Thyroid gland (tissue), 4 donors: ENCODE measurements at regions not wholly inside any gene's neighbourhood (a gene's known extent, or its start where the extent isn't known, plus 50 kb on each side); places are given as distances from the start of the nearest gene placed in this dataset.
"Not testable (repeated sequence)": the region's sequence is repeated elsewhere in the genome, so short reads cannot be mapped to it uniquely, and the experiment has no call there.

Experiments
- DNase-seq, 2 donors: peaks; one replicate each; pipeline ENCODE4 v3.0.0-alpha.2; 2019
- H3K27ac ChIP-seq, 3 donors: fragments of 200-600 bp; sonication (generic); 1 replicate in 2 of 3; 2 replicates in 1 of 3; pipeline ENCODE4 v1.5.1; 2016 to 2019; ENCODE audit warnings: mild to moderate bottlenecking in 1 of 3, moderate library complexity in 1 of 3
- H3K27me3 ChIP-seq: fragments of 200-600 bp; sonication (generic); one replicate; pipeline ENCODE4 v1.5.1; 2019
- H3K36me3 ChIP-seq, 2 donors: fragments of 200-600 bp; sonication (generic); one replicate each; pipeline ENCODE4 v1.5.1; 2016 to 2019
- H3K4me1 ChIP-seq, 2 donors: fragments of 200-600 bp; sonication (generic); one replicate each; pipeline ENCODE4 v1.5.1; 2017 to 2019
- H3K4me3 ChIP-seq, 3 donors: fragments of 200-600 bp; sonication (generic); replicated peaks in 1 of 3; 1 replicate in 2 of 3; 2 replicates in 1 of 3; pipeline ENCODE4 v1.5.1; 2016; ENCODE audit warnings: mild to moderate bottlenecking in 1 of 3
- H3K9me3 ChIP-seq: fragments of 200-600 bp; sonication (generic); one replicate; pipeline ENCODE4 v1.5.1; 2017
- CTCF ChIP-seq, 6 experiments: fragments of 200-600 bp in 3 of 6; fragments of 450-650 bp in 3 of 6; sonication (generic) in 3 of 6; IDR thresholded peaks; one replicate each; pipeline ENCODE4 v1.5.1; 2016 to 2019; ENCODE audit warnings: antibody characterized with exemption in 6 of 6, mild to moderate bottlenecking in 2 of 6, inconsistent platforms in 1 of 6, moderate library complexity in 1 of 6
- POLR2A ChIP-seq, 2 donors: fragments of 450-650 bp; IDR thresholded peaks; one replicate each; pipeline ENCODE4 v1.6.1; 2017; ENCODE audit warnings: antibody characterized with exemption in 2 of 2, mild to moderate bottlenecking in 2 of 2, moderate library complexity in 1 of 2
- WGBS, 2 donors: methylation state at CpG; one replicate each; pipeline ENCODE4 v1.1.5; 2017; 5-methylcytosine and 5-hydroxymethylcytosine counted together
- intact Hi-C: fragments of 100-400 bp; cut with DNase I; formaldehyde crosslinking; loops from one replicate; pipeline ENCODE4 v1.15.1; 2023

- TF ChIP-seq POLR2A (IDR thresholded peaks at IDR 0.05) = no peak
- no peak for TF ChIP-seq CTCF (IDR thresholded peaks at IDR 0.05)
Measured at GRCh38 chr11:57937431-57937830, 86.2 kb upstream of the OR9Q1 start.

GRCh38 chr11:57938351-57938750, 85.3 kb upstream of the OR9Q1 start:
- no peaks in the 10 kb centered on the region for H3K9me3 ChIP-seq
- TF ChIP-seq POLR2A (IDR thresholded peaks at IDR 0.05) = no peak
- TF ChIP-seq CTCF (IDR thresholded peaks at IDR 0.05) = no peak
- intact Hi-C loops = no loop called here
- DNase-seq = no peak
- H3K4me1 ChIP-seq = no peaks in the 10 kb centered on the region
- H3K36me3 ChIP-seq = no peaks in the 10 kb centered on the region
- no peaks in the 10 kb centered on the region for H3K27me3 ChIP-seq
- 71 to 77% methylated on average over 3 of the region's 3 CpGs for WGBS, 2 donors
- no peak overlapping the region for H3K4me3 ChIP-seq
- no peak overlapping the region for H3K27ac ChIP-seq

More at GRCh38 chr11:57937431-57937830, 86.2 kb upstream of the OR9Q1 start:
- no peak overlapping the region for H3K27ac ChIP-seq
- no peaks in the 10 kb centered on the region for H3K4me1 ChIP-seq
- intact Hi-C loops = no loop called here
- H3K9me3 ChIP-seq = no peaks in the 10 kb centered on the region
- no peak for DNase-seq
- H3K36me3 ChIP-seq = no peaks in the 10 kb centered on the region
- no peaks in the 10 kb centered on the region for H3K27me3 ChIP-seq
- no peak overlapping the region for H3K4me3 ChIP-seq
- WGBS, 2 donors = 43% methylated on average over 3 of the region's 3 CpGs

- Histone ChIP-seq H3K4me1 (no peaks in the 10 kb centered on the region), H3K4me3 (no peak overlapping the region), H3K27ac (no peak overlapping the region), H3K36me3 (no peaks in the 10 kb centered on the region), H3K9me3 (no peaks in the 10 kb centered on the region), H3K27me3 (no peaks in the 10 kb centered on the region)
- intact Hi-C loops = no loop called here
- TF ChIP-seq CTCF (IDR thresholded peaks at IDR 0.05) = no peak
- 78 to 82% methylated on average over 4 of the region's 4 CpGs for WGBS, 2 donors
- no peak for DNase-seq
Measured at GRCh38 chr11:57940044-57940756, 83.5 kb upstream of the OR9Q1 start.

- Histone ChIP-seq H3K4me1 (no peaks in the 10 kb centered on the region), H3K4me3 (no peak overlapping the region), H3K27me3 (no peaks in the 10 kb centered on the region), H3K27ac (no peak overlapping the region), H3K36me3 (no peaks in the 10 kb centered on the region), H3K9me3 (no peaks in the 10 kb centered on the region)
- WGBS, 2 donors = 83 to 89% methylated on average over 2 to 3 of the region's 3 CpGs
- intact Hi-C loops = no loop called here
- TF ChIP-seq CTCF (IDR thresholded peaks at IDR 0.05) (no peak), POLR2A (IDR thresholded peaks at IDR 0.05) (no peak)
- no peak for DNase-seq
Measured at GRCh38 chr11:57941875-57942274, 81.8 kb upstream of the OR9Q1 start.

- Histone ChIP-seq H3K4me1 (no peaks in the 10 kb centered on the region), H3K27ac (no peak overlapping the region), H3K9me3 (no peaks in the 10 kb centered on the region), H3K36me3 (no peaks in the 10 kb centered on the region), H3K27me3 (no peaks in the 10 kb centered on the region), H3K4me3 (no peak overlapping the region)
- DNase-seq = no peak
- TF ChIP-seq CTCF (IDR thresholded peaks at IDR 0.05) (no peak), POLR2A (IDR thresholded peaks at IDR 0.05) (no peak)
- intact Hi-C loops = no loop called here
- WGBS, 2 donors = 78 to 79% methylated on average over 1 of the region's 1 CpG
Measured at GRCh38 chr11:57942808-57943207, 80.9 kb upstream of the OR9Q1 start.

- H3K36me3 ChIP-seq, intact Hi-C loops, H3K9me3 ChIP-seq, H3K4me1 ChIP-seq, DNase-seq, H3K27me3 ChIP-seq, H3K27ac ChIP-seq, H3K4me3 ChIP-seq: not testable (repeated sequence)
- WGBS, 2 donors = 90 to 91% methylated on average over 5 to 23 of the region's 28 CpGs
Measured at GRCh38 chr11:57943766-57944165, 79.9 kb upstream of the OR9Q1 start.
